Suprapubic skin (tissue), 4 donors: ENCODE measurements at regions not wholly inside any gene's neighbourhood (a gene's known extent, or its start where the extent isn't known, plus 50 kb on each side); places are given as distances from the start of the nearest gene placed in this dataset.

Experiments used
- DNase-seq, 2 donors: peaks; one replicate each; pipeline ENCODE4 v3.0.0-alpha.2; 2019; ENCODE audit warnings: low spot score in 2 of 2
- H3K27ac ChIP-seq: fragments of 200-600 bp; sonication (generic); one replicate; pipeline ENCODE4 v1.5.1; 2019
- H3K27me3 ChIP-seq: fragments of 200-600 bp; sonication (generic); one replicate; pipeline ENCODE4 v1.5.1; 2019
- H3K36me3 ChIP-seq: fragments of 200-600 bp; sonication (generic); one replicate; pipeline ENCODE4 v1.5.1; 2019
- H3K4me1 ChIP-seq: fragments of 200-600 bp; sonication (generic); one replicate; pipeline ENCODE4 v1.5.1; 2019
- H3K4me3 ChIP-seq: fragments of 200-600 bp; sonication (generic); one replicate; pipeline ENCODE4 v1.5.1; 2019; ENCODE audit warnings: mild to moderate bottlenecking
- H3K9me3 ChIP-seq: fragments of 200-600 bp; sonication (generic); one replicate; pipeline ENCODE4 v1.5.1; 2019
- EP300 ChIP-seq: sonication (generic); formaldehyde crosslinking; IDR thresholded peaks from one replicate; pipeline ENCODE4 v1.6.1; 2017; ENCODE audit warnings: antibody characterized with exemption
- POLR2A ChIP-seq, 2 donors: fragments of 450-650 bp; IDR thresholded peaks; one replicate each; pipeline ENCODE4 v1.6.1; 2017; ENCODE audit warnings: antibody characterized with exemption in 2 of 2, mild to moderate bottlenecking in 2 of 2, moderate library complexity in 2 of 2
- POLR2AphosphoS5 ChIP-seq, 3 donors: sonication (generic); formaldehyde crosslinking; IDR thresholded peaks; one replicate each; pipeline ENCODE4 v1.6.1; 2017; ENCODE audit warnings: antibody characterized with exemption in 3 of 3
- WGBS: methylation state at CpG from one replicate; pipeline ENCODE4 v1.1.5; 2018; 5-methylcytosine and 5-hydroxymethylcytosine counted together
- TF ChIP-seq, protein P1 (sequence below), 2 donors: fragments of 200-600 bp in 1 of 2; fragments of 450-650 bp in 1 of 2; sonication (generic) in 1 of 2; IDR thresholded peaks; one replicate each; pipeline ENCODE4 v1.5.1; 2016 to 2019; ENCODE audit warnings: antibody characterized with exemption in 2 of 2, mild to moderate bottlenecking in 1 of 2, moderate library complexity in 1 of 2

DNA sequence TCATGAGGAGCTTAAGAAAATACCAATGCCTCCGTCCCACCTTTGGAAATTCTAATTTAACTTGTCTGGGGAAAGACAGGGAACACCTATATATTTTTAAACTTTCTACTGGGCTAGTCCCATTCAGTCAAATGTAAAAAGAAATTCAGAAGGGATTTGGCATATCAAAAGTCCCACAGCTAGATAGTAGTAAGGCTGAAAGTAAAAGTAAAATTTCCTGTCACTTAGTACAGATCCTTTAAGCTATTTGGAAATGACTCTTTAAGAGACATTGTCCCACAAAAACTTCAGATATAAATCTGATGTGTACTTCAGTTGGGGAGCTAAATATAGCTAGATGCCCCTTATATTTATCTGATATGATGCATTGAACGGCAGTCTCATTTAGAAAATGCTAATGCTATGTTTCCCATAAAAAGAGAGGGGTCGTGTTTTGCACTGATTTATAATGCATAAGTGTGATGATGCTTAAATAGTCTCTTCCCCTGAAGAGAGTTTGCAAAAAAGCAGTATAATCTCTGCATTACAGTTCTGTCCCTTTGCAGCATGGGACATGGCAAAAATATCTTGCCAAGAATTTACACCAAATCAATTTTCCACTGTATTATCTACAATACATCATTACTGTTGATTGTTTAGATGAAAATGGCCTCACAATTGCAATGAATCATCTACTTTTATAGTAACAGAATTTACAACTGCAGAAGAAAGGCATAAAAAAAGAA lies 860.8 kb upstream of the MAP3K7 start:
- no peak overlapping the region for H3K27ac ChIP-seq
- TF ChIP-seq POLR2A (IDR thresholded peaks at IDR 0.05) (no peak), EP300 (no peak), POLR2AphosphoS5 (IDR thresholded peaks at IDR 0.05) (no peak)
- TF ChIP-seq, protein P1, sequence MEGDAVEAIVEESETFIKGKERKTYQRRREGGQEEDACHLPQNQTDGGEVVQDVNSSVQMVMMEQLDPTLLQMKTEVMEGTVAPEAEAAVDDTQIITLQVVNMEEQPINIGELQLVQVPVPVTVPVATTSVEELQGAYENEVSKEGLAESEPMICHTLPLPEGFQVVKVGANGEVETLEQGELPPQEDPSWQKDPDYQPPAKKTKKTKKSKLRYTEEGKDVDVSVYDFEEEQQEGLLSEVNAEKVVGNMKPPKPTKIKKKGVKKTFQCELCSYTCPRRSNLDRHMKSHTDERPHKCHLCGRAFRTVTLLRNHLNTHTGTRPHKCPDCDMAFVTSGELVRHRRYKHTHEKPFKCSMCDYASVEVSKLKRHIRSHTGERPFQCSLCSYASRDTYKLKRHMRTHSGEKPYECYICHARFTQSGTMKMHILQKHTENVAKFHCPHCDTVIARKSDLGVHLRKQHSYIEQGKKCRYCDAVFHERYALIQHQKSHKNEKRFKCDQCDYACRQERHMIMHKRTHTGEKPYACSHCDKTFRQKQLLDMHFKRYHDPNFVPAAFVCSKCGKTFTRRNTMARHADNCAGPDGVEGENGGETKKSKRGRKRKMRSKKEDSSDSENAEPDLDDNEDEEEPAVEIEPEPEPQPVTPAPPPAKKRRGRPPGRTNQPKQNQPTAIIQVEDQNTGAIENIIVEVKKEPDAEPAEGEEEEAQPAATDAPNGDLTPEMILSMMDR (IDR thresholded peaks at IDR 0.05) = no peak

DNA sequence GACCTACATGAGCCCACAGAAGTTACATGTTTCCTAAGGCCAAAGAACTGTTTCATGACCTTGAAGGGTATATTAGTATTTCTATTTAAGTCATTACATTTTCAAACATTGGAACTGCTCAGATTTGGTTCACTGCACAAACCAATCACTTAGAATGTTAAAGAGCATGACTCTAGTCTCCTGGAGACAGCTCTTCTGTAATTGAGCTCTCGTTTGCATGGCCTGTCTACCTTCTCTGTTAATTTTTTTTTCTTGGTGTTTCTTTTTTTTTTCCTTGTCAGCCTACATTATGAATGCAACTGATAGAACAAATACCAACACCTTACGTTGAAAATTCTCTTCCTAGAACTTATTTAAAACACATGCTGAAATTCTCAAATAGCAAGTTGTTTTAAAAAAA lies 860.2 kb upstream of the MAP3K7 start:
- Histone ChIP-seq H3K27ac (no peak overlapping the region), H3K4me3 (no peak overlapping the region), H3K36me3 (no peaks in the 10 kb centered on the region), H3K4me1 (no peaks in the 10 kb centered on the region), H3K27me3 (no peaks in the 10 kb centered on the region), H3K9me3 (no peaks in the 10 kb centered on the region)
- WGBS = 66% methylated on average over 2 of the region's 2 CpGs
- TF ChIP-seq POLR2AphosphoS5 (IDR thresholded peaks at IDR 0.05) (no peak), POLR2A (IDR thresholded peaks at IDR 0.05) (no peak), EP300 (no peak)
- TF ChIP-seq, protein P1 (IDR thresholded peaks at IDR 0.05) = no peak
- no peak for DNase-seq

More for the DNA sequence above, 860.8 kb upstream of the MAP3K7 start:
- 77% methylated on average over 3 of the region's 3 CpGs for WGBS
- no peaks in the 10 kb centered on the region for H3K4me1 ChIP-seq
- H3K36me3 ChIP-seq = no peaks in the 10 kb centered on the region
- no peaks in the 10 kb centered on the region for H3K9me3 ChIP-seq
- no peak overlapping the region for H3K4me3 ChIP-seq
- no peaks in the 10 kb centered on the region for H3K27me3 ChIP-seq
- DNase-seq = no peak

GRCh38 chr6:91443405-91443804 lies 856.5 kb upstream of the MAP3K7 start:
- 56% methylated on average over 1 of the region's 1 CpG for WGBS
- no peak for DNase-seq
- no peak for TF ChIP-seq EP300
- H3K9me3 ChIP-seq = no peaks in the 10 kb centered on the region
- H3K4me1 ChIP-seq = no peaks in the 10 kb centered on the region
- H3K27ac ChIP-seq = no peak overlapping the region
- H3K4me3 ChIP-seq = no peak overlapping the region
- H3K36me3 ChIP-seq = no peaks in the 10 kb centered on the region
- no peaks in the 10 kb centered on the region for H3K27me3 ChIP-seq

- DNase-seq = no peak
- TF ChIP-seq POLR2A (IDR thresholded peaks at IDR 0.05) (no peak), POLR2AphosphoS5 (IDR thresholded peaks at IDR 0.05) (no peak), EP300 (no peak)
- TF ChIP-seq, protein P1 (IDR thresholded peaks at IDR 0.05) = no peak
- WGBS = 59% methylated on average over 2 of the region's 2 CpGs
- no peaks in the 10 kb centered on the region for H3K9me3 ChIP-seq
- H3K36me3 ChIP-seq = no peaks in the 10 kb centered on the region
- no peaks in the 10 kb centered on the region for H3K4me1 ChIP-seq
- no peak overlapping the region for H3K4me3 ChIP-seq
- no peak overlapping the region for H3K27ac ChIP-seq
- no peaks in the 10 kb centered on the region for H3K27me3 ChIP-seq
Observed at GRCh38 chr6:91442342-91442741, 855.5 kb upstream of the MAP3K7 start.

GRCh38 chr6:91438570-91438969 lies 851.7 kb upstream of the MAP3K7 start:
- H3K4me3 ChIP-seq = no peak overlapping the region
- no peak for DNase-seq
- H3K27ac ChIP-seq = no peak overlapping the region
- no peak for TF ChIP-seq POLR2A (IDR thresholded peaks at IDR 0.05)
- no peak for TF ChIP-seq POLR2AphosphoS5 (IDR thresholded peaks at IDR 0.05)
- TF ChIP-seq EP300 = no peak
- TF ChIP-seq, protein P1 (IDR thresholded peaks at IDR 0.05) = no peak
- H3K27me3 ChIP-seq = no peaks in the 10 kb centered on the region
- WGBS = 81% methylated on average over 2 of the region's 2 CpGs
- H3K4me1 ChIP-seq = no peaks in the 10 kb centered on the region
- no peaks in the 10 kb centered on the region for H3K9me3 ChIP-seq
- no peaks in the 10 kb centered on the region for H3K36me3 ChIP-seq
